AG04449 (cell line): ENCODE measurements at regions not wholly inside any gene's neighbourhood (a gene's known extent, or its start where the extent isn't known, plus 50 kb on each side); places are given as distances from the start of the nearest gene placed in this dataset.

Source experiments
- CTCF ChIA-PET: fragments of 350-600 bp; formaldehyde crosslinking; extraction: SDS; loops from one replicate; lab custom pipeline; 2021; ENCODE audit warnings: antibody characterized with exemption; lab: Yijun Ruan, JAX
- POLR2A ChIA-PET: fragments of 400-600, 350-600 bp; formaldehyde crosslinking; extraction: SDS; loops from one replicate; lab custom pipeline; 2020; ENCODE audit warnings: antibody characterized with exemption, inconsistent platforms; lab: Yijun Ruan, JAX
- DNase-seq: peaks from one replicate; pipeline ENCODE4 v3.0.0-alpha.2; 2010; ENCODE audit warnings: low read depth, low spot score
- H3K4me3 ChIP-seq: 2 replicates; pipeline ENCODE4 v1.5.1; 2011; ENCODE audit warnings: low read depth, mild to moderate bottlenecking, control low read depth, low read length
- CTCF ChIP-seq: IDR thresholded peaks from one replicate; pipeline ENCODE4 v1.5.1; 2011; ENCODE audit warnings: mild to moderate bottlenecking, moderate library complexity, low read length, control low read depth, inconsistent platforms; ENCODE audit not compliant: insufficient read depth; ENCODE audit errors: missing control alignments

DNA sequence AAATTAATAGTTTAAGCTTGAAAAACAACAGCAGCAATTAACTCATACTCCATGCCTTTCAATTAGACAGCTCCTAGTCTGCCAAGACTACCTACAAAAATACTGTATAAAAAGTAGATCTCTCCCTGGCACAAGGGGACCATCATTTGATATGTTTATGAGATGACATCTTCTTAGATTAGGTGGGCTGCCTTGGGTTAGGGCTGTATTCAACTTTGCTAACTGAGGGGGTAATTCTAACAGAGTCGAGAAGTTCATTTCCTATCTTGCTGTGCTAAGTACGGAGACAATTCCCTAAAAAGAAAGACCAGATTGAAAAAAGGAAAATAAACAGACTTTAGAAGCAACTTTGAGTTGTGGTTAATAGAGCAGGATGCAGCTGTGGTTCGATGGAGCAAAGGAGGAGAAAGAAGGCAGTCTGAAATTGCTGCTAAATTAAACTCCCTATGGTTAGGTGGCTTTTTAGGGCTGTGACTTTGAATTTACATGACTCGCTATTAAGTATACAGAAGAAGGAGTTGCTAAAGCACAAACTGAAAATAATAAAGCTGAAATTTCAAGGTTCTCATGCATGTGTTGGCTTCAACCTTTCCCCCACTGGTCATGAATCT lies 75.4 kb downstream of the CDC7 start:
- DNase-seq, result no peak
- POLR2A ChIA-PET, result interaction anchor here (0.7 kb wide), 1 partner anchor 124 kb away, joined by 3 read pairs; no protein-coding TSS in a partner anchor
- TF ChIP-seq CTCF, result no peak
- CTCF ChIA-PET, result interaction anchor here (0.6 to 1.1 kb wide), 3 partner anchors 18 to 66 kb away, joined by 3 to 4 read pairs (median 3); no protein-coding TSS in a partner anchor
- no peak overlapping the region for H3K4me3 ChIP-seq

DNA sequence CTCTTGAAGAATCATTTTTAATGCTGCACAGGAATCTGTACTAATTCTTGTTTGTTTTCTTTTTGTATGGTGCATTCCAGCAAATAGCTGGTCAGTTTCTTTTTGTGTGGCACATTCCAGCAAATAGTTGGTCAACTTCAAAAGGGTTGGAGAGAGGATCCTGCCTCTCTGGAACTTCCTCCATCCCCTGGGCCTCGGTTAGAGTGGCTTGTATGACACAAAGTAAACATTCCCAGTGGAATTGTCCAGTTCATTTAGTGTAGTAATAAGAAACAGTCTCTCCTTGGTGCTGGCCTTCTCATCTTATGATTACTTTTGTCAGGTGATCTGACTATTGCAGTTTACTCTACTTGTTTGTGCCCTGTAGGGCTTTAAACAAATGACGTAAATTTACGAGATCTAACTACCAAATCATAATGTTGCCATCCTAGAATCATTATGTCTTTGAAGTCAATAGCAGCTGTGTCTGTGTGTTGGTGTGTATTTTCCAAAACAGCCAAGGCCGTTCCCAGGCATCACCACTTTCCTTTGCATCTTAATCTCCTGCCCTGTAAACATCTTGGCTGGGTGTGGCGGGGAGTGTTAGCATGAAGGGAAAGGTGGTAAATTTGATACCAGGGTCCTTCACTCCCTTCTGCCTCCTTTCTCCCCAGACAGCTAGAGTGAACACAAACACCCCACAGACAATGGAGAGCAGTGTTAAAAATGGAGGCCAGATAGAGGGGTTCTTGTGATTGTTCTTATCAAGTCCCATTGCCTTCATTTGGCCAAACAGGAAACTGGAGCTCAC lies 77.9 kb downstream of the CDC7 start:
- DNase-seq, result no peak
- no peak for TF ChIP-seq CTCF
- ChIA-PET CTCF (no interaction called here), POLR2A (no interaction called here)
- no peak overlapping the region for H3K4me3 ChIP-seq

DNA sequence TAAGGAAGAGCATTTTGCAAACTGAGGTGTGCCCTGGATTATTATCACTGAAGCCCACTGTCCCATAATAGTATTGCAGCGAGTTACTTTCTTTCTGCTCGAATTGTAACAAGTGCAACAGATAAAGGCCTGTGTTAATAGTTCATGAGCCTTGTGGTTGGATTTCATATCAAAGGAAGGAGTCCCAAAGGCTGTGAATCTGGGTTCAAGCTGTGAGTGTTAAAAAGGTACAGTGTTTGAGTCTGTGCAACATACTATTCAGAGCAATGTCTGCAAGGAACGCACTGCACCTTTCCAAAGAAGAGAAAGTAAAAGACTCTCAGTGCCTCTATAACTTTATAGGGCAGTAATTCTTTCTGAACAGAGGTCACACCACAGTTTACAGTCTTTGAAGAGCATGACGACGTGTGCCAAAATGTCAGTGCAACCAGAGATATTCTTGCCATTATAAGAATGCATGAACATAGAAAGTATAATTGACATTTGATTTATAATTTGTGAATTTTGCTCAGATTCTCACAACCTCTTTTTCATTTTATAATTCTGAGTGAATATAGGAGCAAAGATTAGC lies 79.1 kb downstream of the CDC7 start:
- ChIA-PET CTCF (interaction anchor here (1.2 kb wide), 1 partner anchor 304 kb away, joined by 3 read pairs; no protein-coding TSS in a partner anchor), POLR2A (no interaction called here)
- no peak overlapping the region for H3K4me3 ChIP-seq
- no peak for TF ChIP-seq CTCF
- DNase-seq, result no peak

DNA sequence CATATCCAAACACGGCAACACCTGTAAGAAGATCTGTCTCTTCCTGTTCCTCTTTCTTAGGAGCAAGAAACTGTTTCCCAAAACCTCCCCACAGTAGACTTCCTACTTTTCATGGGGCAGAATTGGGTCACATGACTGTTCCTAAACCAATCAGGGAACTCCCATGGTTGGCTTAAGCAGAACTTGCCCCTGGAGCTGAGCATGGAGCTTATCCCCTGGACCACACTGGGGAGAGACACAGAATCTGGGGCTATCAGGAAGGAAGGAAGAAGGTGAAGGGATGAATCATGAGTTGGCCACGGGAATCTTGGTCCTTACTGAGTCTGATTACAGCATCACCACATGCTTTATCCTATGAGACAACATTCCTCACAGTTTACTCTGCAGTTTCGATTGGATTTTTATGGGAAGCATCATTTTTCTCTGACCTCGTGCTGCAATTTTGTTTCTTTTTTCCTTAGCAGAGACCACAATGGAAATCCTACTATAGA lies 81.8 kb downstream of the CDC7 start:
- no peak overlapping the region for H3K4me3 ChIP-seq
- no peak for TF ChIP-seq CTCF
- ChIA-PET POLR2A (interaction anchor here (0.5 to 1.0 kb wide), 3 partner anchors 13 to 302 kb away, joined by 3 to 4 read pairs (median 3); no protein-coding TSS in a partner anchor), CTCF (interaction anchor here (1.0 to 3.5 kb wide), 4 partner anchors 12 to 301 kb away, joined by 3 to 12 read pairs (median 4); no protein-coding TSS in a partner anchor)
- DNase-seq, result peak; percentile 95

DNA sequence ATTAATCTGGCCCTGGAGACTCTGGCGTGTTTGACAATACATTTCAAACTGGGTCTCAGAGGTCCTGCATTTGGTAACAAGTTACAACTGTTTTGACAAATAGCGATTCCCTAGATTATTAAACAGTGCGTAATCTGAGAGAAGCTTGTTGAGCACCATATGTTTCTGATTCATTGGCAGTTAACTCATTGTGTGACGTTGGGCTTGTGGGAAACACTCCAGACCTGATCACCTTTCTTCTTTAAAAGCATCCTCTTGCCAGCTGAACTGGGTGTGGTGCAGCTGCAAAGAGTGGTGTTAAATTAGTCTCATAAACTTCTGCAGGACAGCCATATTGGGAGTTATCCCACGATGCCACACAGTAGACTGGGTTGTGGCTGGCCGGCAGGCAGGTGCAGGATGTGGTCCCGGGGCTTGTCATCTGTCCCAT lies 82.7 kb downstream of the CDC7 start:
- ChIA-PET CTCF (interaction anchor here (0.6 to 3.5 kb wide), 4 partner anchors 11 to 300 kb away, joined by 3 to 12 read pairs (median 4); no protein-coding TSS in a partner anchor), POLR2A (interaction anchor here (0.6 to 0.7 kb wide), 2 partner anchors 46 to 64 kb away, joined by 3 read pairs; no protein-coding TSS in a partner anchor)
- TF ChIP-seq CTCF, result no peak
- H3K4me3 ChIP-seq, result no peak overlapping the region
- peak; percentile 73 for DNase-seq

GRCh38 chr1:91584309-91584708 lies 83.7 kb downstream of the CDC7 start:
- ChIA-PET CTCF (interaction anchor here (3.5 kb wide), 1 partner anchor 10 kb away, joined by 12 read pairs; no protein-coding TSS in a partner anchor), POLR2A (no interaction called here)
- DNase-seq, result no peak
- no peak for TF ChIP-seq CTCF
- H3K4me3 ChIP-seq, result no peak overlapping the region
